OCI-LY1 (cell line): ENCODE measurements at regions not wholly inside any gene's neighbourhood (a gene's known extent, or its start where the extent isn't known, plus 50 kb on each side); places are given as distances from the start of the nearest gene placed in this dataset.

ENCODE experiments used
- EZH2 ChIP-seq: fragments of 200-600 bp; sonication (generic), shearing (Covaris generic); IDR thresholded peaks from 2 replicates; pipeline ENCODE4 v1.8.0; 2017; ENCODE audit warnings: borderline replicate concordance, mixed run types, mild to moderate bottlenecking, antibody characterized with exemption, low read length, moderate library complexity, mixed read lengths
- TF ChIP-seq, protein P1 (sequence below): fragments of 200-600 bp; sonication (generic), shearing (Covaris generic); IDR thresholded peaks from 2 replicates; pipeline ENCODE4 v1.5.1; 2017; ENCODE audit warnings: mild to moderate bottlenecking, antibody characterized with exemption, low read length, moderate library complexity, mixed read lengths

DNA sequence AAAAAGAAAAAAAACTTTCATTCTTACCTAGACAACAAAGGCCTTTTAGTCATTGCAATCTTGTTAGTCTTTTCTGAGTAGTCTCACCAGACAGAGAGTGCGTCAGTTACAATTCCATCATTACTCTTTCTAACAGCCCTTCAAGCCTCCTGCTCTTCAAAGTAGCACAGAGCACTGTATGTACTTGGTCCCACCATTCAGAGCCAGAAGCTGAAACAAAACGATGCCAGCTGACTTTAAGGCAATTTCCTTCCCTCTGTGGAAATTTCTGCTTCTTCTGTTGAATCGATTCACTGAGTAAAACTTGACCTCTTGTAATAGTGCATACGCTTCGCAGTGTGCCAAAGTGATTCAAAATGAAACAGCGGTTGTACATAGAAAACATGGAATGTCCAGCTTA is 57.7 kb upstream of the TENM3 start:
- TF ChIP-seq, protein P1, sequence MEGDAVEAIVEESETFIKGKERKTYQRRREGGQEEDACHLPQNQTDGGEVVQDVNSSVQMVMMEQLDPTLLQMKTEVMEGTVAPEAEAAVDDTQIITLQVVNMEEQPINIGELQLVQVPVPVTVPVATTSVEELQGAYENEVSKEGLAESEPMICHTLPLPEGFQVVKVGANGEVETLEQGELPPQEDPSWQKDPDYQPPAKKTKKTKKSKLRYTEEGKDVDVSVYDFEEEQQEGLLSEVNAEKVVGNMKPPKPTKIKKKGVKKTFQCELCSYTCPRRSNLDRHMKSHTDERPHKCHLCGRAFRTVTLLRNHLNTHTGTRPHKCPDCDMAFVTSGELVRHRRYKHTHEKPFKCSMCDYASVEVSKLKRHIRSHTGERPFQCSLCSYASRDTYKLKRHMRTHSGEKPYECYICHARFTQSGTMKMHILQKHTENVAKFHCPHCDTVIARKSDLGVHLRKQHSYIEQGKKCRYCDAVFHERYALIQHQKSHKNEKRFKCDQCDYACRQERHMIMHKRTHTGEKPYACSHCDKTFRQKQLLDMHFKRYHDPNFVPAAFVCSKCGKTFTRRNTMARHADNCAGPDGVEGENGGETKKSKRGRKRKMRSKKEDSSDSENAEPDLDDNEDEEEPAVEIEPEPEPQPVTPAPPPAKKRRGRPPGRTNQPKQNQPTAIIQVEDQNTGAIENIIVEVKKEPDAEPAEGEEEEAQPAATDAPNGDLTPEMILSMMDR, result no peak
- TF ChIP-seq EZH2, result no peak
